Stromal cell of bone marrow (primary cell): ENCODE measurements at regions not wholly inside any gene's neighbourhood (a gene's known extent, or its start where the extent isn't known, plus 50 kb on each side); places are given as distances from the start of the nearest gene placed in this dataset.
"Not testable (repeated sequence)": the region's sequence is repeated elsewhere in the genome, so short reads cannot be mapped to it uniquely, and the experiment has no call there.

Experiments used
- DNase-seq: peaks from one replicate; pipeline ENCODE4 v3.0.0-alpha.2; 2012; ENCODE audit warnings: low read depth

GRCh38 chr7:130849604-130850003 lies 115.6 kb upstream of the KLF14 start:
- DNase-seq: no peak

- DNase-seq: peak; percentile 23
Measured at GRCh38 chr7:130850956-130851355, 116.9 kb upstream of the KLF14 start.

- no peak for DNase-seq
Measured at GRCh38 chr7:130852867-130853266, 118.9 kb upstream of the KLF14 start.

GRCh38 chr7:130853503-130854279 lies 119.7 kb upstream of the KLF14 start:
- DNase-seq: no peak

GRCh38 chr7:130854481-130854880 lies 120.5 kb upstream of the KLF14 start:
- DNase-seq: no peak

- DNase-seq: no peak
Measured at GRCh38 chr7:130856866-130857265, 122.9 kb upstream of the KLF14 start.

GRCh38 chr7:130860832-130861231 lies 126.8 kb upstream of the KLF14 start:
- DNase-seq: not testable (repeated sequence)

GRCh38 chr7:130865408-130866236 lies 131.6 kb upstream of the KLF14 start:
- DNase-seq: no peak

GRCh38 chr7:130867039-130867438 lies 133.0 kb upstream of the KLF14 start:
- no peak for DNase-seq

GRCh38 chr7:130867581-130868136 lies 133.7 kb upstream of the KLF14 start:
- DNase-seq: no peak

GRCh38 chr7:130868139-130868538 lies 134.1 kb upstream of the KLF14 start:
- DNase-seq: no peak

- DNase-seq: no peak
Measured at GRCh38 chr7:130869918-130870317, 135.9 kb upstream of the KLF14 start.

- no peak for DNase-seq
Measured at GRCh38 chr7:130872341-130872740, 138.3 kb upstream of the KLF14 start.

- DNase-seq: no peak
Measured at GRCh38 chr7:130872756-130873448, 138.9 kb upstream of the KLF14 start.

- DNase-seq: no peak
Measured at GRCh38 chr7:130874071-130874915, 140.3 kb upstream of the KLF14 start.

- no peak for DNase-seq
Measured at GRCh38 chr7:130875265-130875741, 141.3 kb upstream of the KLF14 start.

GRCh38 chr7:130875901-130876300 lies 141.9 kb upstream of the KLF14 start:
- DNase-seq: no peak

GRCh38 chr7:130877236-130877990 lies 143.4 kb upstream of the KLF14 start:
- DNase-seq: no peak

- DNase-seq: no peak
Measured at GRCh38 chr7:130877991-130878305, 143.9 kb upstream of the KLF14 start.

GRCh38 chr7:130878785-130879184 lies 144.8 kb upstream of the KLF14 start:
- no peak for DNase-seq

GRCh38 chr7:130879191-130879590 lies 145.2 kb upstream of the KLF14 start:
- no peak for DNase-seq
